Endothelial cell (in vitro differentiated cells): ENCODE measurements at regions not wholly inside any gene's neighbourhood (a gene's known extent, or its start where the extent isn't known, plus 50 kb on each side); places are given as distances from the start of the nearest gene placed in this dataset.
"Not testable (repeated sequence)": the region's sequence is repeated elsewhere in the genome, so short reads cannot be mapped to it uniquely, and the experiment has no call there.

Experiments used
- DNase-seq: peaks from one replicate; pipeline ENCODE4 v3.0.0; 2021; ENCODE audit warnings: low spot score
- H3K27ac Mint-ChIP-seq: one replicate; pipeline ENCODE4 v1.8.0; 2021; ENCODE audit warnings: mixed read lengths, inconsistent platforms; ENCODE audit not compliant: unreplicated experiment
- H3K27me3 Mint-ChIP-seq: one replicate; pipeline ENCODE4 v1.8.0; 2021; ENCODE audit warnings: mild to moderate bottlenecking, moderate library complexity, mixed read lengths, inconsistent platforms; ENCODE audit not compliant: unreplicated experiment
- H3K36me3 Mint-ChIP-seq: one replicate; pipeline ENCODE4 v1.8.0; 2021; ENCODE audit warnings: mild to moderate bottlenecking, low read depth, mixed read lengths, inconsistent platforms; ENCODE audit not compliant: unreplicated experiment
- H3K4me1 Mint-ChIP-seq: one replicate; pipeline ENCODE4 v1.8.0; 2021; ENCODE audit warnings: mild to moderate bottlenecking, mixed read lengths, inconsistent platforms; ENCODE audit not compliant: unreplicated experiment
- H3K4me3 Mint-ChIP-seq: one replicate; pipeline ENCODE4 v1.8.0; 2021; ENCODE audit warnings: mild to moderate bottlenecking, mixed read lengths, inconsistent platforms; ENCODE audit not compliant: unreplicated experiment
- H3K9me3 Mint-ChIP-seq: one replicate; pipeline ENCODE4 v1.8.0; 2021; ENCODE audit warnings: mixed read lengths, inconsistent platforms; ENCODE audit not compliant: unreplicated experiment
- CTCF ChIP-seq: fragments of 200-600 bp; sonication (generic); IDR thresholded peaks from one replicate; pipeline ENCODE4 v1.5.0; 2021; ENCODE audit warnings: antibody characterized with exemption; ENCODE audit not compliant: unreplicated experiment

DNA sequence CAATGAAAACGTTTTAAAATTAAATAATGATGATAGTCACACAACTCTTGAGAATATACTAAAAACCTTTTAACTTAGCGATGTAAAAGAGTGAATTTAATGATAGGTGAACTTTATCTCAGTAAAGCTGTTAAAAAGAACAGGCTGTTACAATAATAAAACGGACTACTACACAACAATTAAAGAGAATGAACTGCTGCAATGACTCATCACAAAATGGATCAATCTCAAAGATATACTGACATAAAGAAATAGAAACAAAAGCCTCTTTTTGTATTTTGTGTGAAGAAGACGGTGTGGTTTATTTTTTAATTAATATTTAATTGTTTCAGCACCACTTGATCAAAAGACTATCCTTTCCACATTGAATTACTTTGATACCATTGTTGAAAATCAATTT lies 352.4 kb upstream of the GJE1 start:
- DNase-seq = no peak
- H3K36me3 Mint-ChIP-seq = no peaks in the 10 kb centered on the region
- no peaks in the 10 kb centered on the region for H3K9me3 Mint-ChIP-seq
- H3K27ac Mint-ChIP-seq = no peak overlapping the region
- peaks cover 3% of the 10 kb centered on the region for H3K27me3 Mint-ChIP-seq
- TF ChIP-seq CTCF = no peak
- no peaks in the 10 kb centered on the region for H3K4me1 Mint-ChIP-seq
- H3K4me3 Mint-ChIP-seq = no peak overlapping the region

DNA sequence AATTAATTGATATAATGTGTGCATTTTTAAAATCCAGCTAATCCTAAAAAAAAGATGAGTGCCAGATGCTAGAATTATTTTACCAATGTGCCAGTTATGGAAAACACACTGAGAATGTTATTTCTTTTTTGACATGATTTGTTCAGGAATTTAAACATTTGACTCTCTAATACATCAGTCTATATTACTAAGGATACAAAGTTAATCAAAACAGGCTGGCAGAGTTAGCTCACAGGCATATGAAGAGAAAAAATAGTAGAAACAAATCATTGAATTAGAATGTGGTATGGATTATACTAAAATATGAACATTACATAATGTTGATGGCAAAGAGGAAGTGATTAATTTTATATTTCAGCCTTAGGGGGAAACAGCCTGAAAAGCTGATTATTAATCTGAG lies 368.3 kb upstream of the GJE1 start:
- Mint-ChIP-seq H3K27me3 (no peaks in the 10 kb centered on the region), H3K4me3 (no peak overlapping the region), H3K27ac (no peak overlapping the region), H3K36me3 (no peaks in the 10 kb centered on the region), H3K9me3 (no peaks in the 10 kb centered on the region), H3K4me1 (no peaks in the 10 kb centered on the region)
- no peak for DNase-seq
- no peak for TF ChIP-seq CTCF

- H3K27me3 Mint-ChIP-seq = no peaks in the 10 kb centered on the region
- H3K27ac Mint-ChIP-seq = no peak overlapping the region
- DNase-seq = no peak
- H3K4me3 Mint-ChIP-seq = no peak overlapping the region
- no peaks in the 10 kb centered on the region for H3K9me3 Mint-ChIP-seq
- no peaks in the 10 kb centered on the region for H3K36me3 Mint-ChIP-seq
- no peaks in the 10 kb centered on the region for H3K4me1 Mint-ChIP-seq
- no peak for TF ChIP-seq CTCF
Observed at GRCh38 chr6:141758430-141758829, 374.3 kb upstream of the GJE1 start.

- Mint-ChIP-seq H3K36me3 (no peaks in the 10 kb centered on the region), H3K4me1 (no peaks in the 10 kb centered on the region), H3K27me3 (no peaks in the 10 kb centered on the region), H3K27ac (no peak overlapping the region), H3K9me3 (no peaks in the 10 kb centered on the region), H3K4me3 (no peak overlapping the region)
- no peak for DNase-seq
- TF ChIP-seq CTCF = no peak
Observed at GRCh38 chr6:141753180-141753579, 379.5 kb upstream of the GJE1 start.

DNA sequence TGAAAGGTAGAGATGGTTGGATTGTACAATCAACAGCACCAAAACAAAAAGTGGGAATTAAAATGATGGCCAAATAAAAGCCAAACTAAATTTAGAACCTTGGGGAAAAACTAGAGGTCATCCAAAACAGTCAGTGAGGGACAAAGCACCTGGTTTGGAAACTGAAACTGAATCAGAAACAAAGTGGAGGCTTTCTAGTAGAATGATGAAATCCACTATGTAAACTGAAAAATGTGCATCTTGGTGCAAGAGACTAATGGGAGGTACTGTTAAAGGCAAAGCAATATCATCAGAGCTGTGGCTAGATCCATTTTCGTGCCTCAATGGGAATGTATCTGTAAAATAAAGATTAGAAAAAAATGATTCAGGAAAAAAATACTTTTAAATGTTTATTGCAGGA lies 380.0 kb upstream of the GJE1 start:
- no peaks in the 10 kb centered on the region for H3K9me3 Mint-ChIP-seq
- H3K4me3 Mint-ChIP-seq = no peak overlapping the region
- H3K27ac Mint-ChIP-seq = no peak overlapping the region
- TF ChIP-seq CTCF = no peak
- no peaks in the 10 kb centered on the region for H3K36me3 Mint-ChIP-seq
- no peaks in the 10 kb centered on the region for H3K4me1 Mint-ChIP-seq
- no peak for DNase-seq
- no peaks in the 10 kb centered on the region for H3K27me3 Mint-ChIP-seq

- not testable (repeated sequence) for DNase-seq, H3K4me3 Mint-ChIP-seq, H3K36me3 Mint-ChIP-seq, H3K27ac Mint-ChIP-seq, H3K27me3 Mint-ChIP-seq, H3K9me3 Mint-ChIP-seq, H3K4me1 Mint-ChIP-seq
Observed at GRCh38 chr6:141746324-141746723, 386.4 kb upstream of the GJE1 start.
